Anterior cingulate cortex (tissue), 58 donors: ENCODE measurements at regions not wholly inside any gene's neighbourhood (a gene's known extent, or its start where the extent isn't known, plus 50 kb on each side); places are given as distances from the start of the nearest gene placed in this dataset.
A peak's percentile ranks its signal among the peaks of the same experiment; 100 is the strongest.

Source experiments
- DNase-seq, 58 donors: peaks; one replicate each; lab custom pipeline; 2025; lab: John Stamatoyannopoulos, UW

GRCh38 chr13:71115301-71115700 lies 751.7 kb downstream of the DACH1 start:
- no peak for DNase-seq

DNA sequence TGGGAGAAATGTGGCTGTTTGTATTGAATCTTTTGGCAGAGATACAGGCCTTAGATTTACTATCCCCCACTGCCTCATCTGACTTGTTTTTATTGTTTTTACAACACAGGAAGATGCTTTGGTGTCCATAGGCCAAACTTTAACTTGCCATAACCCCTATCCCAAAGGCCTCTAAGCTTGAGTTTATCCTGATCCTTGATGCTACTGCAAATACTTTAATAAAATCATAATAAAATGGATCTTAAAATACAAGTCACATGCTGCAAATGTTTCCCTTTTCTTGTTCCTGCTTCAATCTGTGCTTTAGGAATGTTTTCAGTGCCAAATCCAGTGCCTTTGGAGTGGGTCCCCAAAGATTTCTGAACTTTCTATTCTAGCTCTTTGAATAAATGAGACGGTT lies 770.6 kb downstream of the DACH1 start:
- no peak for DNase-seq

GRCh38 chr13:71090990-71091389 lies 776.0 kb downstream of the DACH1 start:
- DNase-seq: no peak

DNA sequence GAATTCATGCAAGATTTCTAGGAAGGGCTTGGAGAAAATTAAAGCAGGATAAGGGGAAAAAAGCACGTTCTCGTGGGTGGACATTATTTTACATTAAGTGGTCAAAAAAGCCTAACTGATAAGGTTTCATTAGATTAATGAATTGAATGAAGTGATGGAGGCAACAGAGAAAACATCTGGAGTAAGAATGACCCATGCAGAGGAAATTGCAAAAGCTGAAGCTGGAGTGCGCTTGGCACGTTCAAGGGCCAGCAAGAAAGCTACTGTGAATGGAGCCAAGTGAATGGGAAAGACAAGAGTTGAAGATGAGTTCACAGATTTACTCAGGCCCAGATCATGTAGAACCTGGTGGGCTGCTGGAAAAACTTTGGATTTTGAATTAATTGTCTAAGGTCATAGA lies 777.9 kb downstream of the DACH1 start:
- no peak for DNase-seq

- no peak for DNase-seq
These were observed 779.6 kb downstream of the DACH1 start for GRCh38 chr13:71087432-71087831.

DNA sequence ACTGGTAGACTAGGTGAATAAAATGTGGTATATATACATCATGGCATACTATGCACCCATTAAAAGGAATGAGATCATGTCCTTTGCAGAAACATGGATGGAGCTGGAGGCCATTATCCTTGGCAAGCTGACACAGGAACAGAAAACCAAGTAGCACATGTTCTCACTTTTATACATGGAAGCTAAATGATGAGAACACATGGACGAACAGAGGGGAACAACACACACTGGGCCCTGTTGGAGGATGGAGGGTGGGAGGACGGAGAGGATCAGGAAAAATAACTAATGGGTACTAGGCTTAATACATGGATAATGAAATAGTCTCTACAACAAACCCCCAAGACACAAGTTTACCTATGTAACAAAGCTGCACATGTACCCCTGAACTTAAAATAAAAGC lies 780.0 kb downstream of the DACH1 start:
- no peak for DNase-seq

- peak in 1 of 58 donors; percentile 1 for DNase-seq
These were observed 784.4 kb downstream of the DACH1 start for GRCh38 chr13:71082631-71083030.

DNA sequence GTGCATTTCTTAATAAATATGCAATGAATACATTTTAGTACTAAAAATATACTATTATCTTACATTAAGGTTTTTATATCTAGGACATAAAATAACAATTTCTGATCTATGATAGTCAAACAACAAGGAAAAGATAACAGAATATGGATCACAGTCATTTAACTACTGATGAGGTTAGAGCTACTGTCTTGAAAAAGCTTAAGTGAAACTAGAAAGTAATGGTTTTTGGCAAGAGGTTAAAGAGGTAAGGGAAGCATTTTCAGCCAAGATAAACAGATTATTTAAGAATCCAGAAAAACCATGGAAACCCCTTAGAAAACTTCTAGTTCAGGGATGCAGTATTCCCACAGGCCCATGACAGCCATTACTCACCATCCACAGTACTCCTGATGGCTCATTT lies 787.4 kb downstream of the DACH1 start:
- DNase-seq: no peak

- no peak for DNase-seq
These were observed 799.0 kb downstream of the DACH1 start for GRCh38 chr13:71068041-71068440.

- no peak for DNase-seq
These were observed 799.7 kb downstream of the DACH1 start for GRCh38 chr13:71067165-71067815.

DNA sequence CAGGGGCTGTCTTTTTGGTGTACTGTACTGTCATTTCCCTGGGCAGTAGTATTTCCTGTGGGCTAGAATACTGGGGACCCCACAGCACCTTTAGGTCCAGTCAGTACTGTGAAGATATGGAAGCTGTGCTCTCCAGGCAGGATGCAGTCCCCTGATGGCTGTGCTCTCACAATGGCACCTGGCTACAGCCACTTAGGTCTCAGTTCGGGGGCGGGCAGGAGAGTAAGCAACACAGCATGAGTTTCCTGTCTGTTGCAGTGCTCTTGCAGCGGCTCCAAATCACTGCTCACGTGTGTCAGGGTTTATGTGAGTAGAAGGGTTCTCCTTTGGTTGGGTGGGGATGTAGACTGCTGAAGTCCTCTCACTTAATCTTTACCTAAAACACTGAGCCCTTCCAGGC lies 810.4 kb downstream of the DACH1 start:
- no peak for DNase-seq

GRCh38 chr13:71055644-71056043 lies 811.4 kb downstream of the DACH1 start:
- no peak for DNase-seq

DNA sequence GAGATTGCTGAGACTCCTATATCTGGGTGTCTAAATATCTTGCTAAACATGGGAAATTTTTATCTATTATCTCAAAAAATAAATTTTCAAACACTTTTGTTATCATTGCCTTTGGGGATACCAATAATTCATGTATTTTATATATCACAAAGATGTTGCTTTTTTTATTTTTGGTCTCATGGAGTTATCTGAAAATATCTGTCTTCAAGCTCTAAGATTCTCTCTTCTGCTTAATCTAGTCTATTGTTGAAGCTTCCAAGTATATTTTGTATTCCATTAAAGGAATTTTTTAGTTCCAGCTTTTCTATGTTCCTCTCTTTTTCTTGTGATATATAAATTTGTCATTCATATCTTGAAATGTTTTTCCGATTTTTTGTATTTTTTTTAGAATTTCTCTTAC lies 812.0 kb downstream of the DACH1 start:
- no peak for DNase-seq

DNA sequence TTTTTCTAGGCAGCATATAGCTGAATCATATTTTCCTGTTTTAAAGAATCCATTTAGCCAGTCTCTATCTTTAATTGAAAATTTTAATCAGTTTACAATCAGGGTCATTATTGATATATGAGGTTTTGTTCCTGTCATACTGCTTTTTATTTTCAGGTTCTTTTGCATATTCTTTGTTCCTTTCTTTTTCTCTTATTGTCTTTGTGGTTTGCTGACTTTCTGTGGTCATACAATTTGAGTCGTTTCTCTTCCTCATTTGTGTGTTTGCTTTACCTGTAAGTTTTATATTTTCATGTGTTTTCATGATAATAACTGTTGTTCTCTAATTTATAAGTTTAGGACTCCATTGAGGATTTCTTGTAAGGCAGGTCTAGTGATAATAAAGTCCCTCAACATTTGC lies 812.6 kb downstream of the DACH1 start:
- no peak for DNase-seq

DNA sequence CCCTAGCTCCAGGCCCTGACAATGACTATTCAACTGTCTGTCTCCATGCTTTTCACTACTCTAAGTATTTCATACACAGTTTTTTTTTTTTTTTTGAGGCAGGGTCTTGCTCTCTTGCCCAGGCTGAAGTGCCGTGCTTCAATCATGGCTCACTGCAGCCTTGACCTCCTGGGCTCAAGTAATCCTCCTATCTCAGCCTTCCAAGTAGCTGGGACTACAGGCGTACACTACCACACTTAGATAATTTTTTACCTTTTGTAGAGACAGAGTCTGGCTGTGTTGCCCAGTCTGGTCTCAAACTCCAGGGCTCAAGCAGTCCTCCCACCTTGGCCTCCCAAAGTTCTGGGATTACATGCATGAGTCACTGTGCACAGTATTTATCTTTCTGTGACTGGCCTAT lies 815.4 kb downstream of the DACH1 start:
- no peak for DNase-seq

DNA sequence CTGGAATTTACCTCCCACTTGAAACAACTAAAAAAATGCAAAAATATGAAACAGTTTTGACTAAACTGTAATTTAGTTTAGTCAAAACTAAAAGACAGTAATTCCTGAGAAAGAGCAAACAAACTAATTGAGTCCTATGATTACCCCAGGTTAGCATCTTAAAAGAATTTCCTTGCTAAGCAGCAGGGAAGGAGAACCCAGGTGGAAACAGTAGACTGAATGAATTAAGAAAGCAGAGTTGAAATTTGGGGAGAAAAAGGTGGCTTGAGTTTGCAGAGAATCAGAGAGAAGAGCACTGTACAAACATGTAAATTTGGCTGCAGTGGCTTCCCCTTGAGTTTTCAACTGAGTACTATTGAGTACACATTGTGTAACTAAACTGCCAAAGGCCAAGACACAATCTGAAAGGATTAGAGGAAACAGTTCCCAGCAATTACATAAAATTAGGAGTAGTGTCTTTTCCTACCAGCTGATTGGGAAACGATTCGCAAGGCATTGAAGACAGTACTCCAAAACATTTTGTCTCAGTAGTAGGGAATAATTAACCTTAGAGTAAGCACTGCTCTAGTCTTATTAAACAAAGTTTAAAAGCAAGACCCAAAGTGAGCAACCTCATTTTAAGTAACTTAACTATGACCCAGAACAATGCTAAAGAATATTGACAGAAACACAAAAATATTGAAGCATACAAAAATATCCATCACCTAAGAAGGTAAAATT lies 820.5 kb downstream of the DACH1 start:
- no peak for DNase-seq

GRCh38 chr13:71045101-71045500 lies 821.9 kb downstream of the DACH1 start:
- DNase-seq: no peak

DNA sequence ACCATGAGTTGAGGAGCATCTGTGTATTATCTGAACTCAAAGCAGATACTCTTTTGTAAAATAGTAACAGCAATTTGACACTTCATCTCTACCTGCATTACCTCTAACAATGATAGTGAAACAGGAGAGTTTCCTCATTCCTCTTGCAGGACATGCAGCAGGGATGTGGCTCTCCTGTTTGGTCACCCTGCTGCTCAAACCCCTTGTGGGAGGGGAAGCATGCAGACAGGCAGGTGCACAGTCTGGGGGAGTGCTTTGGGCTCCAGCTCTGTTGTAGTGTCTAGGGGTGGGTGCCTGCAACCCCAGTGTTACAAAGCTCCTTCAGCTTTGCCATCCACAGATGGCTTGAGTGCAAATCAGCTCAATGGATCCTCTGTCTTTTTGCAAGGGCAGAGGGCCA lies 827.6 kb downstream of the DACH1 start:
- no peak for DNase-seq

GRCh38 chr13:71034018-71034417 lies 833.0 kb downstream of the DACH1 start:
- no peak for DNase-seq

DNA sequence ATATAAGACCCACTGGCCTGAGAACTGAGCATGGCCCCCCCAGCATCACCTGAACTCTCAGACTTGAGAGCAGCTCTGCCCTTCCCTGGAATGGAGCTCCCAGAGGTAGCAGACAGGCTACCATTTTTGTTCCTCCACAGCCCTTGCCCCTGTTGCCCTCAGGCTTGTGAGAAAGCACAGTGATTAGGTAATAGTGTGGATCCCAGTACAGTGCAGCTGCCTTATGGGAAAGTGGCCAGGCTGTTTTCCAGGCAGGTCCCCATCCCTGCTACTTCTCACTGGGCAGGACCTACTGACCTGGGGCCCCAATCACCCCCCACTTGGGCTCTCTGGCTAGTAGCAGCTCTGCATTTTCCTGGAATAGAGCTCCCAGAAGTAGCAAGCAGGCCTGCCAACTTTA lies 834.0 kb downstream of the DACH1 start:
- DNase-seq: no peak

DNA sequence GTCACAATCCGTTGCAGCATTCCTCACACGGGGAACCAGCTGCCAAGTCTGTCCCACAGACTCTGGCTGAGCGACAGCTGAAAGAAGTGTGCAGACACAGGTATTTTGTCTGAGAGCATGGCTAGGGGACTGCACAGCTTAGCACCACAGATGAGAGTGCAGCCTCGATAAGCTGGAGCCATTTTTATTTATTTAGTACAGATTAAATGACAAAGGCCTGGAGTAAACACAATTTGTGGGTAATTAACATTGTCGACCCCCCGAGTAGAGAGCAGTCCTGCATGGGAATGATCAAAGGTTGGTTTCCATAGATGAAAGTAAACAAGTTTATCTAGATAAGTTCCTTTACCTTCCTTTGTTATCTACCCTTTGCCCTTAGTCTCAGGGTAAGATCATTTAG lies 836.2 kb downstream of the DACH1 start:
- no peak for DNase-seq

DNA sequence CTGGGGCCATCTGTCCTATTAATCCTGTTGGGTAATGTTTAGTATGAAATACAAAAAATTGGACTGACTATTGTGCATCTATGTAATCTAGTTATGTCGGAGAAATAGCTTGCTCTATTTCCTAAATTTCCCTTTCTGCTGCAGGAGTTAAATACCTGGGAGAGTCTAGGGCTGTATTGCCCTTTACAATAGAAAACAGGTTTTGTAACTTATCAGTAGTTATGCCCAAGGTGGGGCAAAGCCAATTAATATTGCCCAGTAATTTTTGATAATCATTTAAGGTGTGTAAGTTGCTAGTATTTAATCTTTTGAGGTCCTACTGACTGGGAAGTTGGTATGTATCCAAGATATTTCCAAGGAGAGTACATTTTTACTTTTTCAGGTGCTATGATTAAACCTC lies 838.1 kb downstream of the DACH1 start:
- no peak for DNase-seq
